Ectodermal cell (in vitro differentiated cells): ENCODE measurements at regions not wholly inside any gene's neighbourhood (a gene's known extent, or its start where the extent isn't known, plus 50 kb on each side); places are given as distances from the start of the nearest gene placed in this dataset.

Source experiments
- H3K27ac ChIP-seq: 2 replicates; pipeline ENCODE4 v1.7.0; 2013; ENCODE audit warnings: mild to moderate bottlenecking, low read depth, low read length; ENCODE audit not compliant: insufficient read depth, poor library complexity, severe bottlenecking
- H3K27me3 ChIP-seq: 2 replicates; pipeline ENCODE4 v1.7.0; 2013; ENCODE audit warnings: mild to moderate bottlenecking, low read length; ENCODE audit not compliant: insufficient read depth, control insufficient read depth, poor library complexity, severe bottlenecking
- H3K36me3 ChIP-seq: one replicate; pipeline ENCODE4 v1.7.0; 2013; ENCODE audit warnings: low read length; ENCODE audit not compliant: control insufficient read depth, insufficient read depth
- H3K4me1 ChIP-seq: one replicate; pipeline ENCODE4 v1.7.0; 2013; ENCODE audit warnings: low read length; ENCODE audit not compliant: control insufficient read depth, insufficient read depth
- H3K4me3 ChIP-seq: 2 replicates; pipeline ENCODE4 v1.7.0; 2013; ENCODE audit warnings: low read depth, low read length, control low read depth; ENCODE audit not compliant: insufficient read depth
- H3K9me3 ChIP-seq: 2 replicates; pipeline ENCODE4 v1.7.0; 2013; ENCODE audit warnings: mild to moderate bottlenecking, low read length, moderate library complexity; ENCODE audit not compliant: control insufficient read depth
- WGBS, 2 experiments: methylation state at CpG; one replicate each; pipeline ENCODE4 v1.1.7; 2013; ENCODE audit warnings: missing lambda C conversion rate in 2 of 2; 5-methylcytosine and 5-hydroxymethylcytosine counted together

- 94 to 96% methylated on average over 3 of the region's 3 CpGs for WGBS, 2 experiments
- no peak overlapping the region for H3K27ac ChIP-seq
Measured at GRCh38 chr2:191618046-191618780, 59.7 kb upstream of the NABP1 start.

DNA sequence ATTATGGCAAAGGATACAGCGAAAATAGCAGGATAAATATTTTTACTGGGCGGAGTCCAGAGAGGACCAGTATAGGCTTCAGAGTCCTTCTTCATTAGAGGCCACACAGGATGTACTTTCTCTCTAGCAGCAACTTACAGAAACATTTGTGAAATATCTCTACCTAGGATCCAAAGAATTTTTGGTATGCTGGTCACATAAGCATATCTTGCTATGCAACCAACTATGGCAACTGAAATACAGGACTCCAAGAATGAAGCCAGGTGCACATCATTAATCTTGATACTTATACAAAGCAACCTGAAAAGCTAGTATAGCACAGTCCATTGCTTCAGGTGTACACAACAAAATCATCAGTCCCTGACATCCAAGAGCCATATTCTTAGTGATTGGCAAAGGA lies 59.1 kb upstream of the NABP1 start:
- H3K36me3 ChIP-seq, result no peaks in the 10 kb centered on the region
- H3K4me1 ChIP-seq, result no peaks in the 10 kb centered on the region
- no peaks in the 10 kb centered on the region for H3K27me3 ChIP-seq
- no peak overlapping the region for H3K4me3 ChIP-seq
- 92 to 95% methylated on average over 2 of the region's 2 CpGs for WGBS, 2 experiments
- no peaks in the 10 kb centered on the region for H3K9me3 ChIP-seq
- H3K27ac ChIP-seq, result no peak overlapping the region

More at GRCh38 chr2:191618046-191618780, 59.7 kb upstream of the NABP1 start:
- Histone ChIP-seq H3K4me3 (no peak overlapping the region), H3K9me3 (no peaks in the 10 kb centered on the region), H3K36me3 (no peaks in the 10 kb centered on the region), H3K27me3 (no peaks in the 10 kb centered on the region), H3K4me1 (no peaks in the 10 kb centered on the region)

DNA sequence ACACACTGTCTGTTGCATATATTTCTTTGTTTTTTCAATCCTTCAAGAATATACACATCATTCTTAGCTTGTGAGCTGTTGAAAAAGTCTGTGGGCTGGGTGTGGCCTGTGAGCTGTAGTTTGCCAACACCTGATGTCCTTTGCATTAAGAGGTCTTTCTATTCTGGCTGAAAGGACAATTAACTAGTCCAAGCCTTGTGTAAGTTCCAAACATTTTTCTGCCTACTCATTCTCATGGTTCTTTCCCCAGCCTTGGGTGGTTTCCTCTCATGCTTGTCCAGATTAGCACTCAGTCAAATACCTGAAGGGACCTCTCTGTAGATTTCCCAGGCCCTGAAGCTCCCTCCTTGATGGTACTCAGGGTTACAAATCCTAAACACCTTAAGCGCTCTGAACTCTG lies 57.8 kb upstream of the NABP1 start:
- Histone ChIP-seq H3K27ac (no peak overlapping the region), H3K27me3 (no peaks in the 10 kb centered on the region), H3K36me3 (no peaks in the 10 kb centered on the region), H3K4me3 (no peak overlapping the region), H3K4me1 (no peaks in the 10 kb centered on the region), H3K9me3 (no peaks in the 10 kb centered on the region)
- WGBS, 2 experiments, result 95 to 96% methylated on average over 1 of the region's 1 CpG

DNA sequence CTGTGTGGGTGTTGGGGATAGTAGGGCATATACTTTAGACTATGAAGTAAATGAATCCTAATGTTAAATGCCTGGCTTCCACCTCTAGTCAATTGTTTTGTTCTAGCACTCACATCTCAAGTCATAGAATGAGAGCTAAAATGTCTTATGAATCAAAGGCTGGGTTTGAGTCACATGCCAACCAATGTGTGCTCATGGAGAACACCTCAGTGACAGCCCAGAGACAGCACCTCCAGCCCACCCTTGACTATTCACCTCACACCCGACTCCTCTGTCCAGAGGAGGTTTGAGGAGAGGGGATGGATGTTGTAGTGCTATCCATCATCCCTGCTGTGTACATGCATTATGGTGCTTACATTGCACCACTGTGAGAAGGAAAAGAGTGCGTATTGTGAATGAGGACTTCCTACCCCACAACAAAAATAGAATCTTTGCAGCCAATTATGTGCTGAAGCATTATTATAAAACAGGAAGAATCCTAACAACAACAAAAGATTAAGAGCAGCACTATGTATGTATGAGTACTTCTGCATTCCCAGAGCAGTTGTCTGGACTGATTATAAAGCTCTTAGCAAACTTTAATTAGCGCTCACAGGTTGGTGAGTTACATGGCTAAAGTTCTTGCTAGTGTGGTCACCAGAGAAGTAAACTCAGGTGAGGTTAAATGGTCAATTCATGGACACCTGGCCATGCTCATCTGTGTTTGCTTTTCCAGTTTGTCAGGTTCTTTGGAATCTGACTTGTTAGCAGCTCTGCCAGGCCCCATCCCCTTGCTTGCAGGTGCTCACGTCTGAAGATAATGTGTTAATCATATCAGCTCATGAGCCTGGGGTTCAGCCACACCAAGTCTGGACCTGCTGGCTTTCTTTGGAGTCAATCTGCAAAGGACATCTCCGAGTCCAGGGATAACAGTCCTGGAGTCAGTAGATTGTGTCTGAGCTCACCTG lies 55.3 kb upstream of the NABP1 start:
- 95 to 97% methylated on average over 3 to 5 of the region's 5 CpGs for WGBS, 2 experiments
- Histone ChIP-seq H3K4me3 (no peak overlapping the region), H3K27ac (no peak overlapping the region), H3K9me3 (no peaks in the 10 kb centered on the region), H3K4me1 (no peaks in the 10 kb centered on the region), H3K27me3 (no peaks in the 10 kb centered on the region), H3K36me3 (no peaks in the 10 kb centered on the region)

DNA sequence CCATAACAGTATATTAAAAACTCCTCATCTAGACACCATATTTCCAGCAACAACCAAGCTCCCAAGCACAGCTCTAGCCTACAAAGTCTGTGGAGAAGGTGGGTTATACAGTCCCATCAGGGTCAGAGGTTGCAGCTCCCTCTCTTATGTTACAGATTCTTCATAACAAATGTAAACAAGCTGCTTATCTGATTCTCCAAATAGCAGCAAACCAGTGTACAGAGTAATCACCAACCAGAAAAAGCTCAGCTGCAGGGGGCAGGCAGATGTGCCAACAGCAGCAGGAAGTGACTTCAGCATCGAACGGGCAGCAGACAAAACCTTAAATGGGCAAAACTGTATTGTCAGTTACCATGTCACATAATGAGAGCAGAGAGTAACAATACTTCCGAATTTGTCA lies 52.9 kb upstream of the NABP1 start:
- Histone ChIP-seq H3K27me3 (no peaks in the 10 kb centered on the region), H3K9me3 (no peaks in the 10 kb centered on the region), H3K4me1 (no peaks in the 10 kb centered on the region), H3K36me3 (no peaks in the 10 kb centered on the region), H3K4me3 (no peak overlapping the region), H3K27ac (no peak overlapping the region)
- WGBS, 2 experiments, result 93% methylated on average over 3 of the region's 3 CpGs

- H3K36me3 ChIP-seq, result no peaks in the 10 kb centered on the region
- H3K4me1 ChIP-seq, result no peaks in the 10 kb centered on the region
- no peaks in the 10 kb centered on the region for H3K27me3 ChIP-seq
- no peaks in the 10 kb centered on the region for H3K9me3 ChIP-seq
- H3K27ac ChIP-seq, result no peak overlapping the region
- no peak overlapping the region for H3K4me3 ChIP-seq
- 34 to 42% methylated on average over 2 of the region's 2 CpGs for WGBS, 2 experiments
Measured at GRCh38 chr2:191625446-191625845, 52.5 kb upstream of the NABP1 start.

DNA sequence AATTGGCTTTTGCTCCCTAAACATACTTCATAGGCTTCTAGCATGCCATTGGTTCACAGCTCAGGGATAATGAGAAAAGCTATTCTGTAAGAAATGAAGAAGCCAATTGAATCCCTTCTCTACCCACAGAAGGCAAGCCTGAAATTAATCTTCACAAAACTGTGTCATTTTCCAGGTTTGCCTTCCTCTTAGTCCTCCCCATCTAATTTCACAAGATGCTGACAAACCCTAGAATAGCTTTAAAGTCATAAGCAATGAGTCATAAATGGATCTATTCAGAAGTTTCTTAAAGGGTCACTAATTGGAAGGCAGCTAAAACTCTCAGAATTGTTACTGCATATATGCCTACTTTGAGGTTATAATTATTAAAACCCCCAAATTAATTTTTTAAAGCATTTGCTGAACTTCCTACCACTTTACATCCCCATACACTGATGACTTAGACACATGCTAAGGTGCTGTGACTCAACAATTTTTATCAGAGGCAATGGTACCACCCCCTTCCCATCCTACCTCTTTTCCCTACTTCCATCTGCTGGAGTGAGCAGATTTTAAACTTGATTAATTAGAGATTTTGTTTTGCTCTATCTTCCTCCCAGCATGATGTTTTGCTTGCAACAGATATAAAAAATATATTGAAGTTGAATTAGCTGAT lies 51.3 kb upstream of the NABP1 start:
- no peak overlapping the region for H3K4me3 ChIP-seq
- no peaks in the 10 kb centered on the region for H3K9me3 ChIP-seq
- no peak overlapping the region for H3K27ac ChIP-seq

DNA sequence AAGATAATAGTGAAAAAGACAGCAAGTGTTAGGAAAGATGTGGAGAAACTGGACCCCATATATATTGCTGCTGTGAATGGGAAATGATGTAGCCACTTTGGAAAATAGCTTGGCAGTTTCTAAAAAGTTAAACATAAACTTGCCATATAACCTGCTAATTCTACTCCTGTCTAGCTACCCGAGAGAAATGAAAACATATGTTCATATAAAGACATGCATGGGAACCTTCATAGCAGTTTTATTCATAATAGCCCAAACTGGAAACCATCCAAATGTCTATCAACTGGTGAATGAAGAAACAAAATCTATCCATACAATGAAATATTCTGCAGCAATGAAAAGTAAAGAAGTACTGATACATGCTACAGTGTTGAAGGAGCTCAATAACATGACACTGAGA lies 50.4 kb upstream of the NABP1 start:
- 89 to 91% methylated on average over 1 of the region's 1 CpG for WGBS, 2 experiments
- Histone ChIP-seq H3K4me3 (no peak overlapping the region), H3K27me3 (no peaks in the 10 kb centered on the region), H3K27ac (no peak overlapping the region), H3K4me1 (no peaks in the 10 kb centered on the region), H3K36me3 (no peaks in the 10 kb centered on the region), H3K9me3 (no peaks in the 10 kb centered on the region)

More for the DNA sequence above, 51.3 kb upstream of the NABP1 start:
- H3K36me3 ChIP-seq, result no peaks in the 10 kb centered on the region
- no peaks in the 10 kb centered on the region for H3K4me1 ChIP-seq
- H3K27me3 ChIP-seq, result no peaks in the 10 kb centered on the region
